Karpas-422 (cell line): ENCODE measurements at regions not wholly inside any gene's neighbourhood (a gene's known extent, or its start where the extent isn't known, plus 50 kb on each side); places are given as distances from the start of the nearest gene placed in this dataset.

ENCODE experiments used
- DNase-seq: peaks from one replicate; pipeline ENCODE4 v3.0.0-alpha.2; 2015
- H2AFZ ChIP-seq: fragments of 200-600 bp; sonication (generic); 2 replicates; pipeline ENCODE4 v1.6.1; 2014; ENCODE audit warnings: antibody characterized with exemption, low read length, mixed read lengths
- H3K27ac ChIP-seq: fragments of 200-600 bp; sonication (generic); 2 replicates; pipeline ENCODE4 v1.5.1; 2014; ENCODE audit warnings: mild to moderate bottlenecking, low read length, moderate library complexity
- H3K27me3 ChIP-seq: fragments of 200-600 bp; sonication (generic); 2 replicates; pipeline ENCODE4 v1.6.1; 2014; ENCODE audit warnings: low read length, mixed read lengths
- H3K36me3 ChIP-seq: fragments of 200-600 bp; sonication (generic); 2 replicates; pipeline ENCODE4 v1.6.1; 2014; ENCODE audit warnings: low read length, mixed read lengths; ENCODE audit not compliant: insufficient read depth
- H3K4me1 ChIP-seq: fragments of 200-600 bp; sonication (generic); 2 replicates; pipeline ENCODE4 v1.6.1; 2014; ENCODE audit warnings: mild to moderate bottlenecking, low read length, mixed read lengths
- H3K4me2 ChIP-seq: fragments of 200-600 bp; sonication (generic); 2 replicates; pipeline ENCODE4 v1.6.1; 2014; ENCODE audit warnings: low read length, low read depth, mild to moderate bottlenecking; ENCODE audit not compliant: poor library complexity, severe bottlenecking
- H3K4me3 ChIP-seq: fragments of 200-600 bp; sonication (generic); 2 replicates; pipeline ENCODE4 v1.5.1; 2014; ENCODE audit warnings: mild to moderate bottlenecking, antibody characterized with exemption, low read length, mixed read lengths
- H3K79me2 ChIP-seq: fragments of 200-600 bp; sonication (generic); 2 replicates; pipeline ENCODE4 v1.6.1; 2014; ENCODE audit warnings: mild to moderate bottlenecking, low read length, mixed read lengths
- H3K9ac ChIP-seq: fragments of 200-600 bp; sonication (generic); 2 replicates; pipeline ENCODE4 v1.6.0; 2014; ENCODE audit warnings: low read length
- H3K9me2 ChIP-seq: fragments of 200-600 bp; sonication (generic), shearing (Covaris generic); replicated peaks from 2 replicates; pipeline ENCODE4 v1.6.0; 2014; ENCODE audit warnings: mild to moderate bottlenecking, low read length, moderate library complexity; ENCODE audit not compliant: insufficient read depth
- H3K9me3 ChIP-seq: fragments of 300-700, 200-600 bp; sonication (generic); 2 replicates; pipeline ENCODE4 v1.6.1; 2014; ENCODE audit warnings: low read length, mixed read lengths
- H4K20me1 ChIP-seq: fragments of 200-600 bp; sonication (generic); 2 replicates; pipeline ENCODE4 v1.6.1; 2014; ENCODE audit warnings: mild to moderate bottlenecking, antibody characterized with exemption, low read length, low read depth; ENCODE audit not compliant: insufficient read depth

DNA sequence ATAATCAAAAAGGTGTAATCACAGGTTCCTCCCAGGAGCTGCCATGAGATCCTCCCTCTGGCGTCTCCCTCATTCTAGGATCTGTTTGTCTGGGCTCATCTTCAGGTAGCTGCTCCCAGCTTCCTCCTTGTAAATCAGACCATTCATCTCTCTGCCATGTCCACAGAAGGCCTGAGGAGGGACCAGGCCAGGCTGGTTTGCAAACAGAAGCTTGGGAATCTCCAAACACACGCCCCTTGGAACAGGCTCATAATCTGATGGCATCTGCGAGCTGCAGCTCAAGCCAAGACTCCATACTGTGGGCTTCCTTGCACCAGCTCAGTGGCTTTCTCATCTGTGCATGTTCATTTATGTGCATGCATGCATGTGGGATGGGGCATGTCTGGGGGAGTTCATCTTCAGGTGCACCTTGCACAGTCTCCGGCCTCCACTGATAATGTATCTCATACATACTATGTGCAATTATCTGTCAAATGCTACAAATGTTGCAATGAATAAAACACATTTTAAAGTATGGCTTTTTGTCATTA, 134.9 kb downstream of the NXPE2 start:
- H3K9ac ChIP-seq = peak overlapping the region; percentile 59
- H4K20me1 ChIP-seq = no peaks in the 10 kb centered on the region
- H3K27ac ChIP-seq = peak overlapping the region; percentile 93
- H3K27me3 ChIP-seq = no peaks in the 10 kb centered on the region
- no peak overlapping the region for H2AFZ ChIP-seq
- H3K79me2 ChIP-seq = no peaks in the 10 kb centered on the region
- no peaks in the 10 kb centered on the region for H3K9me2 ChIP-seq
- no peaks in the 10 kb centered on the region for H3K9me3 ChIP-seq
- peak overlapping the region; percentile 70 for H3K4me2 ChIP-seq
- H3K36me3 ChIP-seq = no peaks in the 10 kb centered on the region
- peaks cover 67% of the 10 kb centered on the region for H3K4me1 ChIP-seq
- peak; percentile 65 for DNase-seq
- H3K4me3 ChIP-seq = peak overlapping the region; percentile 44

DNA sequence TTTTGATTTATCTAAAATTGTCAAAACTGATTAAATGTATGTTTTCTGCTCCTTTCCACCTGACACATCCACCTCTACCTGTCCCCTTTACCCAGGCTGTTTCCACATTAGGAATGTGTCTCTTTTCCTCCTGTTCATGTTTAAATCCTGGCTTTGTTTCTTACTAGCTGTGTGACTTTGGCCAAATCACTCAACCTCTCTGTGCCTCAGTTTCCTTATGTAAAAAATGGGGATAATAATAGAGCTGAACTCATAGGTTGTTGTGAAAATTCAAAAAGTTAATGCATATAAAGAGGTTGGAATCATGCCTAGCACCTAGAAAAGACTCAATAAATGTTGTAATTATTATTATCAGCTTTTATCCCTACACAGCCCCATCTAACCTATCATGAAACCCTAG, 136.8 kb downstream of the NXPE2 start:
- Histone ChIP-seq H3K27me3 (no peaks in the 10 kb centered on the region), H3K4me1 (peaks cover 70% of the 10 kb centered on the region), H3K9me2 (no peaks in the 10 kb centered on the region), H3K79me2 (no peaks in the 10 kb centered on the region), H3K9me3 (no peaks in the 10 kb centered on the region), H2AFZ (no peak overlapping the region), H3K36me3 (no peaks in the 10 kb centered on the region), H3K27ac (no peak overlapping the region), H3K4me3 (no peak overlapping the region), H3K9ac (no peak overlapping the region), H4K20me1 (no peaks in the 10 kb centered on the region), H3K4me2 (peak overlapping the region; percentile 23)
- DNase-seq = no peak

DNA sequence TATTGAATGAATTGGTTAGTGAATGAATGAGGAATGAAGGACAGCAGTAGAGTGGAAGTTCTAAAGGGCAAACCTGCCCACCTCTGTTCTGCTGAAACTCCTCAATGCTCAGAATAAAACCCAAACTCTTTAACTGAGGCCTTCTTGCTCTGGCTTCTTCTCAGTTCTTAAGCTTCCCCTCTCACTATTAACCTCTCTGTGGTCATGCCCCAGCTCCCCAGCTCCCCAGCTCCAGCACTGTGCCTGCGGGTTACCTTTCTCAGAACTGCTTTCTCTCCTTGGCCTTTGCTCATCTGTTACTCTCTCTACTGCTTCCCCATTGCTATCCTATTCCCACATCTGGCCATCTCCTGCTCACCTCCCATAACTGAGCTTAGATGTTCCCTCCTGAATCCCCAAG, 137.4 kb downstream of the NXPE2 start:
- no peak overlapping the region for H2AFZ ChIP-seq
- H3K9me3 ChIP-seq = no peaks in the 10 kb centered on the region
- H3K4me3 ChIP-seq = no peak overlapping the region
- H4K20me1 ChIP-seq = no peaks in the 10 kb centered on the region
- no peaks in the 10 kb centered on the region for H3K36me3 ChIP-seq
- no peaks in the 10 kb centered on the region for H3K79me2 ChIP-seq
- no peaks in the 10 kb centered on the region for H3K9me2 ChIP-seq
- H3K9ac ChIP-seq = no peak overlapping the region
- no peaks in the 10 kb centered on the region for H3K27me3 ChIP-seq
- no peak overlapping the region for H3K27ac ChIP-seq
- H3K4me1 ChIP-seq = peaks cover 70% of the 10 kb centered on the region
- DNase-seq = no peak
- peak overlapping the region; percentile 23 for H3K4me2 ChIP-seq

DNA sequence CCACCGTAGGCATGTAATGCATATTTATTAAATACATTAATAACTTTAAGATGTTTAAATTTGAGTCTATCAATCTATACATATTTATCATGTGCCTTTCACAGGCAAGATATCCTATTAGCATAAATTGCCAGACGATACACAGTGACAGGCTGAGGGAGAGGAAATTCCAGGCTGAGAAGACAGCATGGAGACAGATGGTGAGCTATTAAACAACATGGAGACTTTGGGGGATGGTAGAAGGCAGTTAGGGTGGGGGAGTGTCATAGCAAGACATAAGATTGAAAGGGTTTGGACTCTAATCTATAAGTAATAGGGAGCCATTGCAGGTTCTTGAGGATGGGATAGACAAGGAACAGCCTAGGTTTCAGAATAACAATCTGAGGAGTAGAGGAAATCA, 138.5 kb downstream of the NXPE2 start:
- Histone ChIP-seq H4K20me1 (no peaks in the 10 kb centered on the region), H3K9ac (no peak overlapping the region), H3K4me3 (no peak overlapping the region), H3K27me3 (no peaks in the 10 kb centered on the region), H3K79me2 (no peaks in the 10 kb centered on the region), H3K9me2 (no peaks in the 10 kb centered on the region), H3K4me2 (no peak overlapping the region), H3K9me3 (no peaks in the 10 kb centered on the region), H3K27ac (no peak overlapping the region), H3K36me3 (no peaks in the 10 kb centered on the region), H2AFZ (no peak overlapping the region), H3K4me1 (peaks cover 72% of the 10 kb centered on the region)
- DNase-seq = no peak

DNA sequence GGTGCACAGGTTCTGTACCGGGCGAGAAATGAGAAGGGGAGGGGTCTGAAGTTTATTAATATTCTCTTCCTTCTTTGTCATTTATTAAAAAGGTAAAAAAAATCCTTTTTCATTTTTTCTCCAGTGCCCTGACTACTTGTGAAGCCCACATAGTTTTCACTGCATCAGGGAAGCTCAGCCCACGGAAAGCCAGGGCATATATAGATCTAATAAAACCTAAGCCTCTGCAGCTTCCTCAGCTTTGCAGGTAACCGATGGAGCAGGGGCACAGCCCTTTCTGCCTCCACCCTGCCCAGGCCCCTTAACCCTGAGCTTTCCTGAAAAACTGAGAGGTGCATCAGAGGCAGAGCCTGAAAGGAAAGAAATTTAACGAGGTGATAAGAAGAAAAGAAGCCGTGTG, 140.1 kb downstream of the NXPE2 start:
- no peaks in the 10 kb centered on the region for H3K36me3 ChIP-seq
- no peaks in the 10 kb centered on the region for H3K79me2 ChIP-seq
- H3K4me3 ChIP-seq = no peak overlapping the region
- no peaks in the 10 kb centered on the region for H3K27me3 ChIP-seq
- H3K9me2 ChIP-seq = no peaks in the 10 kb centered on the region
- no peak overlapping the region for H3K9ac ChIP-seq
- no peaks in the 10 kb centered on the region for H4K20me1 ChIP-seq
- H2AFZ ChIP-seq = no peak overlapping the region
- no peak for DNase-seq
- no peaks in the 10 kb centered on the region for H3K9me3 ChIP-seq
- H3K4me2 ChIP-seq = peak overlapping the region; percentile 6
- H3K27ac ChIP-seq = no peak overlapping the region
- H3K4me1 ChIP-seq = peaks cover 56% of the 10 kb centered on the region

DNA sequence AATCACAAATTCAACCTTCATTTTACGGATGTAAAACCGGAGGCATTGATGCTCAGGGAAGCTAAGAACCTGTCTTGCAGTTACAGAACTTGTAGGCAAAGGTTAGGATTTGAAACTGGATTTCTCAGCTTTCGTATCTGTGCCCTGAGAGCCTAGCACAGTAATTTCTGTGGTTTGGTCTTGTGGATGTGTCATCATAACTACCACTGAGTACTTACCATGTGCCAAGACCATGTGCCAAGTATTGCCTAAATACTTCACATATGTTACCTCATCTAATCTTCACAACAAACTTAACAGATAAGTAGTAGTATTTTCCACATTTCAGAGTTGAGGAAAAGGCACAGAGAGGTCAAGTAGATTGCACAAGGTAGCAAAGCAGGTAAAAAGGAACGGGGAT, 140.7 kb downstream of the NXPE2 start:
- Histone ChIP-seq H3K9ac (no peak overlapping the region), H4K20me1 (no peaks in the 10 kb centered on the region), H2AFZ (no peak overlapping the region), H3K4me3 (no peak overlapping the region), H3K36me3 (no peaks in the 10 kb centered on the region), H3K79me2 (no peaks in the 10 kb centered on the region), H3K9me3 (no peaks in the 10 kb centered on the region), H3K27ac (no peak overlapping the region), H3K27me3 (no peaks in the 10 kb centered on the region), H3K9me2 (no peaks in the 10 kb centered on the region), H3K4me2 (no peak overlapping the region), H3K4me1 (peaks cover 49% of the 10 kb centered on the region)
- no peak for DNase-seq

DNA sequence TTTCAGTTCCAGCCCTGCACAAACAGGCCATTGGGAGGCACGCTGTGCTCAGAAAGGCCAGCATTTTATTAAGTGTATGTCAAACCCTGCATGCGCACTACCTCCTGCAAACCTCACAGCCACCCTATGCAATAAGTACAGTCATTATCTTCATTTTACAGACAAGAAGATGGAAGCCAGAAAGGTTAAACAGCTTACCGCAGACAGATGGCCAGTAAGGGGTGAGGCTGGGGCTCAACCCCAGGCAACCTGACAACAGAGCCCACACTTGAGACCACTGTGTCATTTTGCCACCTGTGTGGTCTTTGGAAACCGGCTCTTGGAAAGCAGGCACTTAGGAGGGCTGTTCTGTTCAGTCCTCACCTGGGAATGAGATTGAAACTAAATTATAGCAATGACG, 142.3 kb downstream of the NXPE2 start:
- Histone ChIP-seq H3K9me3 (no peaks in the 10 kb centered on the region), H3K79me2 (no peaks in the 10 kb centered on the region), H3K27me3 (no peaks in the 10 kb centered on the region), H3K27ac (no peak overlapping the region), H2AFZ (no peak overlapping the region), H3K9me2 (no peaks in the 10 kb centered on the region), H3K4me1 (peaks cover 43% of the 10 kb centered on the region), H4K20me1 (no peaks in the 10 kb centered on the region), H3K4me3 (no peak overlapping the region), H3K9ac (no peak overlapping the region), H3K4me2 (no peak overlapping the region), H3K36me3 (no peaks in the 10 kb centered on the region)
- DNase-seq = no peak

DNA sequence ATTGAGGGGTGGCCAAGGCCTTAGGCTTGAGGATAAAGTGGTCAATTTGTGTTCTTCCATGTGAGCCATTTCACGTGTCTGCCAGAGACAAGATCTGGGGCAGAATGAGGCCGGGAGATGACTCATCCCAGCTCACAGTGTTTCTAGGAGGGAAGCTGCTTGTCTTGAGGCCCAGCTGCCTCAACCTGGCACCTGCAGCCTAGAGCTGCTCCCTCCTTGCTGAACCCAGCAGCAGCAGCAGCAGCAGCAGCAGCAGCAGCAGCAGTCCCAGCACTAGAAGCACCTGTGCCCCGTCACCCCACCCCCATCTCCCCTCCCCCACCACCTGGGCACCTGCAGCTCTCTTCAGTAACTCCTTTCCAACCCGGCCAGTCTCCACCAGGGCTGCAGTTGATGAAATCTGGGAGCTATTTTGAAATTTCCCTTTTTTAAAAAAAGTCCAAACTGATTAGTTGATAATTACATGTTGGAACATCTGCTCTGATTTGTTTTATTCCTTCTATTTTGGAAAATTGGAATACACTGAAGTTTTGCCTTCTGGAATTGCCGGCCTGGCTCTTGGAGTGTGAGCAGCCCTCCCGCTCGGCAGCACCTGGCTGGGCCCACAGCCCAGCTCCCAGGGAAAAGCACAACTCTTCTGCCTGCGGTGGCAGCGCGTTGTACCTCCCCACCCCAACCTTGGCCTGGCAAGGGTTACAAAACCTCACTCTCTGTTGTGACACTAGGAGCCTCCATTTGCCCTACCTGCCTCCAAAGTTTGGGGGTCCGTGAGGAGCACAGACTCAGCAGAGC, 143.5 kb downstream of the NXPE2 start:
- H3K79me2 ChIP-seq = no peaks in the 10 kb centered on the region
- no peak overlapping the region for H3K9ac ChIP-seq
- H3K9me2 ChIP-seq = no peaks in the 10 kb centered on the region
- no peak overlapping the region for H2AFZ ChIP-seq
- no peak overlapping the region for H3K27ac ChIP-seq
- no peaks in the 10 kb centered on the region for H3K9me3 ChIP-seq
- no peaks in the 10 kb centered on the region for H3K27me3 ChIP-seq
- H3K4me1 ChIP-seq = peaks cover 45% of the 10 kb centered on the region
- no peak overlapping the region for H3K4me2 ChIP-seq
- no peak overlapping the region for H3K4me3 ChIP-seq
- H4K20me1 ChIP-seq = no peaks in the 10 kb centered on the region
- DNase-seq = no peak
- no peaks in the 10 kb centered on the region for H3K36me3 ChIP-seq
